Activated CD4-positive, alpha-beta T cell treated with anti-CD3 and anti-CD28 coated beads, Interleukin-2, amount 50 U/mL, for 1 hour (primary cell): ENCODE measurements at regions not wholly inside any gene's neighbourhood (a gene's known extent, or its start where the extent isn't known, plus 50 kb on each side); places are given as distances from the start of the nearest gene placed in this dataset.
"Not testable (repeated sequence)": the region's sequence is repeated elsewhere in the genome, so short reads cannot be mapped to it uniquely, and the experiment has no call there.

Experiments used
- DNase-seq: peaks from one replicate; pipeline ENCODE4 v3.0.0-alpha.2; 2020

- no peak for DNase-seq
Observed at GRCh38 chr3:124140746-124141145, 148.8 kb upstream of the ROPN1 start.

- no peak for DNase-seq
Observed at GRCh38 chr3:124142389-124142970, 150.6 kb upstream of the ROPN1 start.

GRCh38 chr3:124143047-124143446 is 151.1 kb upstream of the ROPN1 start:
- DNase-seq = no peak

- no peak for DNase-seq
Observed at GRCh38 chr3:124144035-124144814, 152.3 kb upstream of the ROPN1 start.

GRCh38 chr3:124147429-124147828 is 155.5 kb upstream of the ROPN1 start:
- DNase-seq = no peak

- DNase-seq = no peak
Observed at GRCh38 chr3:124147946-124148345, 156.0 kb upstream of the ROPN1 start.

GRCh38 chr3:124149081-124149480 is 157.2 kb upstream of the ROPN1 start:
- no peak for DNase-seq

- no peak for DNase-seq
Observed at GRCh38 chr3:124149771-124150170, 157.8 kb upstream of the ROPN1 start.

GRCh38 chr3:124152891-124153290 is 161.0 kb upstream of the ROPN1 start:
- not testable (repeated sequence) for DNase-seq

GRCh38 chr3:124156866-124157712 is 165.2 kb upstream of the ROPN1 start:
- no peak for DNase-seq

- DNase-seq = no peak
Observed at GRCh38 chr3:124157748-124158147, 165.8 kb upstream of the ROPN1 start.

- DNase-seq = no peak
Observed at GRCh38 chr3:124158168-124158881, 166.4 kb upstream of the ROPN1 start.

- no peak for DNase-seq
Observed at GRCh38 chr3:124161448-124161847, 169.5 kb upstream of the ROPN1 start.

GRCh38 chr3:124163689-124164088 is 171.8 kb upstream of the ROPN1 start:
- DNase-seq = no peak

GRCh38 chr3:124168271-124168670 is 176.3 kb upstream of the ROPN1 start:
- DNase-seq = no peak

GRCh38 chr3:124172283-124172682 is 180.4 kb upstream of the ROPN1 start:
- DNase-seq = no peak

- DNase-seq = no peak
Observed at GRCh38 chr3:124172816-124173215, 180.9 kb upstream of the ROPN1 start.

GRCh38 chr3:124174476-124174875 is 182.6 kb upstream of the ROPN1 start:
- DNase-seq = no peak

- no peak for DNase-seq
Observed at GRCh38 chr3:124174910-124175874, 183.3 kb upstream of the ROPN1 start.

- no peak for DNase-seq
Observed at GRCh38 chr3:124177071-124177470, 185.1 kb upstream of the ROPN1 start.

GRCh38 chr3:124178531-124178930 is 186.6 kb upstream of the ROPN1 start:
- no peak for DNase-seq

- no peak for DNase-seq
Observed at GRCh38 chr3:124200407-124200806, 208.5 kb upstream of the ROPN1 start.
